ENCODE measurements at regions not wholly inside any gene's neighbourhood (a gene's known extent, or its start where the extent isn't known, plus 50 kb on each side); places are given as distances from the start of the nearest gene placed in this dataset.

DNA sequence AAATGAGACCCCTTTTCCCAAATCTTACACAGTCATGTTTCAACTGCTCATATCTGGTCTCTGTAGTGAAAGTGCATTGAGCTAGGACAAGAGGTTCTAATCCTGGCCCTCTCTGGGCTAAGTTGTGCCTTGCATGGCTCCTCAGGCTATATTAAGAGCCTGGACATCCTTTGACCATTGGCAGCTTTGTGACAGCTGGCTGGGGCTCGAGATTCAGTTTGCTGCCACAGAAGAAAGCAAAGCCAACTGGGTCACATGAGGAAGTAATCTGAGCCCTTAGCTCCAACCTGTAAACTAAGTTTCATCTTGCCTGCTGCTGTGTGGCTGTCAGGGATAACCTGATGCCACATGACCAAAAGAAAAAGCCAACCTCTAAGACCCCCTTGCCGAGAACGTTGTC lies 51.8 kb upstream of the JADE1 start:
- TF ChIP-seq SMC3 (IDR thresholded peaks at IDR 0.05; ENCODE audit: low read depth, low read length) (no peak), POLR2A (IDR thresholded peaks at IDR 0.05; ENCODE audit: low read depth, low read length) (no peak), FOS (IDR thresholded peaks at IDR 0.05; ENCODE audit: low read depth, low read length) (no peak), RAD21 (IDR thresholded peaks at IDR 0.05; ENCODE audit: low read length) (no peak), BHLHE40 (IDR thresholded peaks at IDR 0.05; ENCODE audit: low read depth, low read length) (no peak), CEBPB (IDR thresholded peaks at IDR 0.05; ENCODE audit: low read depth, low read length) (no peak)
- TF ChIP-seq, protein P1, sequence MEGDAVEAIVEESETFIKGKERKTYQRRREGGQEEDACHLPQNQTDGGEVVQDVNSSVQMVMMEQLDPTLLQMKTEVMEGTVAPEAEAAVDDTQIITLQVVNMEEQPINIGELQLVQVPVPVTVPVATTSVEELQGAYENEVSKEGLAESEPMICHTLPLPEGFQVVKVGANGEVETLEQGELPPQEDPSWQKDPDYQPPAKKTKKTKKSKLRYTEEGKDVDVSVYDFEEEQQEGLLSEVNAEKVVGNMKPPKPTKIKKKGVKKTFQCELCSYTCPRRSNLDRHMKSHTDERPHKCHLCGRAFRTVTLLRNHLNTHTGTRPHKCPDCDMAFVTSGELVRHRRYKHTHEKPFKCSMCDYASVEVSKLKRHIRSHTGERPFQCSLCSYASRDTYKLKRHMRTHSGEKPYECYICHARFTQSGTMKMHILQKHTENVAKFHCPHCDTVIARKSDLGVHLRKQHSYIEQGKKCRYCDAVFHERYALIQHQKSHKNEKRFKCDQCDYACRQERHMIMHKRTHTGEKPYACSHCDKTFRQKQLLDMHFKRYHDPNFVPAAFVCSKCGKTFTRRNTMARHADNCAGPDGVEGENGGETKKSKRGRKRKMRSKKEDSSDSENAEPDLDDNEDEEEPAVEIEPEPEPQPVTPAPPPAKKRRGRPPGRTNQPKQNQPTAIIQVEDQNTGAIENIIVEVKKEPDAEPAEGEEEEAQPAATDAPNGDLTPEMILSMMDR (conservative IDR thresholded peaks at IDR 0.05; ENCODE audit: low read depth, low read length): no peak
- TF ChIP-seq, protein P2, sequence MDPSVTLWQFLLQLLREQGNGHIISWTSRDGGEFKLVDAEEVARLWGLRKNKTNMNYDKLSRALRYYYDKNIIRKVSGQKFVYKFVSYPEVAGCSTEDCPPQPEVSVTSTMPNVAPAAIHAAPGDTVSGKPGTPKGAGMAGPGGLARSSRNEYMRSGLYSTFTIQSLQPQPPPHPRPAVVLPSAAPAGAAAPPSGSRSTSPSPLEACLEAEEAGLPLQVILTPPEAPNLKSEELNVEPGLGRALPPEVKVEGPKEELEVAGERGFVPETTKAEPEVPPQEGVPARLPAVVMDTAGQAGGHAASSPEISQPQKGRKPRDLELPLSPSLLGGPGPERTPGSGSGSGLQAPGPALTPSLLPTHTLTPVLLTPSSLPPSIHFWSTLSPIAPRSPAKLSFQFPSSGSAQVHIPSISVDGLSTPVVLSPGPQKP (IDR thresholded peaks at IDR 0.05; ENCODE audit: borderline replicate concordance, low read depth, low read length): no peak

Measured in IMR-90 (cell line).